Inflammatory macrophage (primary cell): ENCODE measurements at regions not wholly inside any gene's neighbourhood (a gene's known extent, or its start where the extent isn't known, plus 50 kb on each side); places are given as distances from the start of the nearest gene placed in this dataset.
"Not testable (repeated sequence)": the region's sequence is repeated elsewhere in the genome, so short reads cannot be mapped to it uniquely, and the experiment has no call there.

Experiments used
- DNase-seq, 2 donors: peaks; one replicate each; pipeline ENCODE4 v3.0.0-alpha.2; 2020 to 2022

- DNase-seq = no peak
These were observed 724.7 kb upstream of the AUTS2 start for GRCh38 chr7:68873616-68874015.

GRCh38 chr7:68875857-68876256 lies 722.4 kb upstream of the AUTS2 start:
- no peak for DNase-seq

GRCh38 chr7:68887116-68887515 lies 711.2 kb upstream of the AUTS2 start:
- not testable (repeated sequence) for DNase-seq

- DNase-seq = no peak
These were observed 709.3 kb upstream of the AUTS2 start for GRCh38 chr7:68888971-68889385.

- DNase-seq = no peak
These were observed 706.0 kb upstream of the AUTS2 start for GRCh38 chr7:68892236-68892635.

- DNase-seq = no peak
These were observed 704.9 kb upstream of the AUTS2 start for GRCh38 chr7:68893411-68893810.

- DNase-seq = not testable (repeated sequence)
These were observed 699.1 kb upstream of the AUTS2 start for GRCh38 chr7:68899156-68899555.

- no peak for DNase-seq
These were observed 698.2 kb upstream of the AUTS2 start for GRCh38 chr7:68900096-68900495.

- DNase-seq = no peak
These were observed 693.6 kb upstream of the AUTS2 start for GRCh38 chr7:68904630-68905029.

GRCh38 chr7:68911754-68912153 lies 686.5 kb upstream of the AUTS2 start:
- DNase-seq = no peak

GRCh38 chr7:68914006-68914405 lies 684.3 kb upstream of the AUTS2 start:
- no peak for DNase-seq

- DNase-seq = no peak
These were observed 681.1 kb upstream of the AUTS2 start for GRCh38 chr7:68917041-68917651.

GRCh38 chr7:68918621-68919020 lies 679.7 kb upstream of the AUTS2 start:
- no peak for DNase-seq

- DNase-seq = no peak
These were observed 675.4 kb upstream of the AUTS2 start for GRCh38 chr7:68922850-68923249.

- no peak for DNase-seq
These were observed 673.0 kb upstream of the AUTS2 start for GRCh38 chr7:68925241-68925640.

GRCh38 chr7:68929781-68930261 lies 668.5 kb upstream of the AUTS2 start:
- DNase-seq = no peak

- no peak for DNase-seq
These were observed 661.7 kb upstream of the AUTS2 start for GRCh38 chr7:68936471-68937035.

GRCh38 chr7:68938151-68938550 lies 660.1 kb upstream of the AUTS2 start:
- no peak for DNase-seq

- no peak for DNase-seq
These were observed 654.5 kb upstream of the AUTS2 start for GRCh38 chr7:68943786-68944185.

GRCh38 chr7:68955656-68956055 lies 642.6 kb upstream of the AUTS2 start:
- DNase-seq = no peak

GRCh38 chr7:68958571-68958970 lies 639.7 kb upstream of the AUTS2 start:
- no peak for DNase-seq

GRCh38 chr7:68963552-68963951 lies 634.7 kb upstream of the AUTS2 start:
- no peak for DNase-seq

GRCh38 chr7:68964060-68964459 lies 634.2 kb upstream of the AUTS2 start:
- DNase-seq = no peak

- no peak for DNase-seq
These were observed 632.9 kb upstream of the AUTS2 start for GRCh38 chr7:68965351-68965750.

- DNase-seq = no peak
These were observed 630.7 kb upstream of the AUTS2 start for GRCh38 chr7:68967598-68967997.
